Chondrocyte (in vitro differentiated cells): ENCODE measurements at regions not wholly inside any gene's neighbourhood (a gene's known extent, or its start where the extent isn't known, plus 50 kb on each side); places are given as distances from the start of the nearest gene placed in this dataset.

ENCODE experiments used
- DNase-seq: peaks from one replicate; pipeline ENCODE4 v3.0.0; 2021; ENCODE audit warnings: mixed read lengths, low spot score
- H3K27ac Mint-ChIP-seq: one replicate; pipeline ENCODE4 v1.8.0; 2021; ENCODE audit warnings: mild to moderate bottlenecking, moderate library complexity, mixed read lengths; ENCODE audit not compliant: unreplicated experiment
- H3K27me3 Mint-ChIP-seq: 2 replicates; pipeline ENCODE4 v1.8.0; 2021; ENCODE audit warnings: low read depth, mixed read lengths
- H3K36me3 Mint-ChIP-seq: 2 replicates; pipeline ENCODE4 v1.8.0; 2021; ENCODE audit warnings: low read depth, mixed read lengths
- H3K4me1 Mint-ChIP-seq: 2 replicates; pipeline ENCODE4 v1.8.0; 2021; ENCODE audit warnings: low read depth, mild to moderate bottlenecking, mixed read lengths
- H3K4me3 Mint-ChIP-seq: one replicate; pipeline ENCODE4 v1.8.0; 2021; ENCODE audit warnings: mild to moderate bottlenecking, moderate library complexity, mixed read lengths; ENCODE audit not compliant: unreplicated experiment
- H3K9me3 Mint-ChIP-seq: 2 replicates; pipeline ENCODE4 v1.8.0; 2021; ENCODE audit warnings: low read depth, mixed read lengths
- CTCF ChIP-seq: fragments of 200-600 bp; sonication (generic); IDR thresholded peaks from 2 replicates; pipeline ENCODE4 v1.5.0; 2021; ENCODE audit warnings: antibody characterized with exemption, mild to moderate bottlenecking, moderate library complexity

- Mint-ChIP-seq H3K27me3 (peaks cover 18% of the 10 kb centered on the region), H3K4me3 (no peak overlapping the region), H3K9me3 (no peaks in the 10 kb centered on the region), H3K27ac (no peak overlapping the region), H3K36me3 (no peaks in the 10 kb centered on the region), H3K4me1 (no peaks in the 10 kb centered on the region)
- TF ChIP-seq CTCF = no peak
- no peak for DNase-seq
Observed at GRCh38 chr1:239831577-239832355, 259.9 kb upstream of the FMN2 start.

- Mint-ChIP-seq H3K27ac (no peak overlapping the region), H3K27me3 (peaks cover 19% of the 10 kb centered on the region), H3K4me3 (no peak overlapping the region)
Observed at GRCh38 chr1:239833723-239834122, 258.0 kb upstream of the FMN2 start.

GRCh38 chr1:239835946-239836440 is 255.7 kb upstream of the FMN2 start:
- no peak for DNase-seq
- no peaks in the 10 kb centered on the region for H3K4me1 Mint-ChIP-seq
- peaks cover 18% of the 10 kb centered on the region for H3K27me3 Mint-ChIP-seq
- no peaks in the 10 kb centered on the region for H3K9me3 Mint-ChIP-seq
- no peak overlapping the region for H3K4me3 Mint-ChIP-seq
- no peak overlapping the region for H3K27ac Mint-ChIP-seq
- TF ChIP-seq CTCF = no peak
- H3K36me3 Mint-ChIP-seq = no peaks in the 10 kb centered on the region

More at GRCh38 chr1:239833723-239834122, 258.0 kb upstream of the FMN2 start:
- DNase-seq = no peak
- TF ChIP-seq CTCF = no peak
- H3K36me3 Mint-ChIP-seq = no peaks in the 10 kb centered on the region
- H3K4me1 Mint-ChIP-seq = no peaks in the 10 kb centered on the region
- no peaks in the 10 kb centered on the region for H3K9me3 Mint-ChIP-seq

- Mint-ChIP-seq H3K4me1 (no peaks in the 10 kb centered on the region), H3K27ac (no peak overlapping the region), H3K27me3 (peaks cover 8% of the 10 kb centered on the region), H3K9me3 (no peaks in the 10 kb centered on the region), H3K36me3 (no peaks in the 10 kb centered on the region), H3K4me3 (no peak overlapping the region)
- DNase-seq = no peak
- no peak for TF ChIP-seq CTCF
Observed at GRCh38 chr1:239840336-239840735, 251.3 kb upstream of the FMN2 start.

- no peaks in the 10 kb centered on the region for H3K9me3 Mint-ChIP-seq
- no peaks in the 10 kb centered on the region for H3K36me3 Mint-ChIP-seq
- no peaks in the 10 kb centered on the region for H3K4me1 Mint-ChIP-seq
- H3K4me3 Mint-ChIP-seq = no peak overlapping the region
- no peak for DNase-seq
- no peak overlapping the region for H3K27ac Mint-ChIP-seq
- H3K27me3 Mint-ChIP-seq = peaks cover 6% of the 10 kb centered on the region
- no peak for TF ChIP-seq CTCF
Observed at GRCh38 chr1:239840790-239841189, 250.9 kb upstream of the FMN2 start.
